ENCODE measurements at regions not wholly inside any gene's neighbourhood (a gene's known extent, or its start where the extent isn't known, plus 50 kb on each side); places are given as distances from the start of the nearest gene placed in this dataset.
A peak's percentile ranks its signal among the peaks of the same experiment; 100 is the strongest.

DNA sequence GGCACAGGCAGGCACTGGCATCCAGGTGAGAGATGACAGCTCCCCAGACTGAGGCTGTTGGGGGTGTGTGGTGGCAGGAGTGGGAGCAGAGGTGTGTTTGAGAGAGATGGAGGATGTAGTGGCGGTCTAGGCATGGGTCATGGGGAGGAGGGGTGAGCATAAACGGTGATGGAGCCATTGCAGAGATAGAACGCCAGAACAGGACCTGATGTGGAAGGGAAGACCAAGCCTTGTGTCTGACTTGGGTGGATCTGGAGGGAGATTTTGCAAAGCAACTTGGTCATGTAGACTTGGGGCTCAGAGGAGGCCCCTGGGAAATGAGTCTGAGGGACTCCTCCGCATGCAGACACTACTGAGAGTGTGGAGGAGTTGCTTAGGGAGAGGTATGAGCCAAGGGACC lies 50.0 kb upstream of the CLDN5 start:
- DNase-seq, result no peak

DNA sequence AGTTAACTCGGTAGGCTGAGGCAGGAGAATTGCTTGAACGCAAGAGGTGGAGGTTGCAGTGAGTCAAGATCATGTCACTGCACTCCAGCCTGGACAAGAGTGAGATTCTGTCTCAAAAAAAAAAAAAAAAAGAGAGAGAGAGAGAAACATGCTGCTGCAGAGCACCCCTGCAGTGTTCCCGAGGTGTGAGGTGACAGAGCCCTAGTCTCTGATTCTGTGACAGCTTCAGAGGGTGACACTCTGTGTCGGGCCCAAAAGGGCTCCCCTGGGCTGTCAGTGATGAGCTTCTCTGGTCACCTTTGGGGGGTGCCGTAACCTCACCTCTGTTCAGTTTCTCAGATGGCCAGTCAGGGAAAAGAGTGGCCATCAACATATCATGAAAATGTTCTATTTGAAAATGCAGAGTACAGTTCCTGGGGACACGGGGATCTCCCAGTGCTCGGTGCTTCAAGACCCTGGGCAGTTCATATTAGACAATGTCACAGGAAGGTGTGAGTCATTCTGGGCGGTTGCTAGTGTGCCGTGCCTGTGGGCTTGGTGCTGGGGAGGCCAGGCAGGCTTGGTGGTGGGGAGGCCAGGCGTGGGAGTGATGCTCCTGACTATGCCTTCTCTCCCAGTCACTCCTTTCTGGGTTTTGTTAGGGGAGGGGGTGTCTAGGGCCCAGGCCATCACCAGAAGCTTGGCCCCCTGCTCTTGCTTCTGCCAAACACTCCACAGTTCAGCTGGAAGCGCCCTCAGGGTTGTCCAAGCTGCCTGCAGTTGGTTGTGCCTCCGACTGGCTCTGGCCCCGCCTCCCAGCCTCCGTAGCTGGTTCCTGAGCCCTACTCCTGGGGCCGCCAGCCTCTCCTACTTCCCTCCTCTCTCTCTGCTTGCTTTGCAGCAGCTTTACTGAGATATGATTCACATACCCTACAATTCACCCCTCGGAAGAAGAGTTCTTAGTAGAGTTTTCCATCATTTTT lies 52.5 kb upstream of the CLDN5 start:
- DNase-seq, result peak; percentile 85

GRCh38 chr22:19577422-19577966 lies 53.3 kb upstream of the CLDN5 start:
- DNase-seq, result no peak

GRCh38 chr22:19578180-19579004 lies 54.2 kb upstream of the CLDN5 start:
- no peak for DNase-seq

DNA sequence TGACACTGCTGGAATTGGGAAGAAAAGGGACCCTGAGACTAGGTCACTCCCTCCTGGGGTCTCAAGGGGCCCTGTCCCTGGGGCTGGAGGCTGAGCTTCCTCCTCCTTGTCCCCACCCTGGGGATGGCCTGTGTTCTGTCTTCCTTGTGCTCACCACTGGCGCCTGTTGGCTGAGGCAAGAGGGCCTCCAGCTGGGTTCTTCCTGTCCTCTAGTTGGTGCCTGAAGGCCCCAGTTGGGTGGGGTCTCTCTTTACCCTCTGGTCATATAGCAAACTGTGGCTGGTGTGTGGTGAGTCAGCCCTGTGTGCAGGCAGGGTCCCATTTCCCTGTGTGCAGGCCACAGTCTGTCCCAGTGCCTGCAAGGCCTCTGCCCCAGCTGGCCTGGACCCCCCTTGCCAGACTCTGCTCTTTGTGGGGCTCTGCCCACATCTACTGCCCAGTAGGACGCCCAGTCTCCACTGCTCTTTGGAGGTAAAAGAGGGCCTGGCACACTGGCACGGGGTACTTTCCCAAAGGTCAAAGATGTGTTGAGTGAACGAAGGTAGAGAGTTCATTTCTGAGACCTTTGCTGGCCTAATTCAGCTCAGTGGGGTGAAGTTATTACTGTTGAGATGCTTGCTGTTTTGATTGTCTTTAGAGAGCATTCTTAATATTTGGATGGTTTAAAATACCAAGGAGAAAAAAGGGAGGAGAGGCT lies 55.1 kb upstream of the CLDN5 start:
- DNase-seq, result peak; percentile 19

DNA sequence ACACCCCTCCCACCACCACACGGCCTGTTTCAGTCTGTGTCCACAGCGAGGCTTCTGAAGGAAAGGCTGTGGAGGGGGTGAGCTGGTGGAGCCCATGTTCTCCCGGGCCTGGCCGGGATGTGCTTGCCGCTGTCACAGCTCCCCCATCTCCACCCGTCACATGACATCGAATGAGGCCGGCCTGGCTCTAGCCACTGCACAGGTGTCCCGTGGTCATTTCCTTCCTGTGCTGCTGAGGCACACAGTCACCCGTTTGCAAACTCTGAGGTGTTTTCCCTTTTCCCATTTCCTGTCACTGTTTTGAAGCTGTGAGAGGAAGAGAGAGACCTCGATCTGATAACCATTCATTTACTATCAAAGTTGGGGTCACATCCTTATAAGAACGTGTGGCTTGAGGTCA lies 55.7 kb upstream of the CLDN5 start:
- peak; percentile 51 for DNase-seq

DNA sequence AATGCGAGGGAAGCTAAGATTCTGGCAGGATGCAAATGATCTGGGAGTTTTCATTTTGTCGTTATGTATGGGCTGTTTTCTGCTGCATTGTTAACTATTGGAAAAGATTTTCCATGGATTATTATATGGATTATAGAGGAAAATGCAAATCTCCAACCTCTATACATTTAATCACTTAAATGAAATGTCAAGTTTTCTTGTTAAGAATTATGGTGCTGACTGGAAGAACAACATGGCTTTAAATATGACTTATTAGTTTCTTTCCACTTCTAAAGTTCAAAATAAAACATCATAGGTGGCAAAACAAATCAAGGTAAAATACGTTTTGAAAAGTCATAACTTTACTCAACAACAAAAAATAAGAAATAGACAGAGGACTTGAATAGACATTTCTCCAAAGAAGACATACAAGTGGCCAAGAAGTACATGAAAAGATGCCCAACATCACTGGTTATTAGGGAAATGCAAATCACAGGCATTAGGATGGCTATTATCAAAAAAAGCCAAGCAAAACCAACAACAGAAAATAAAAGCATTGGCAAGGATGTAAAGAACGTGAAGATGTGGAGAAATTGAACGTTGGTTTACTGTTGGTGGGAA lies 56.2 kb upstream of the CLDN5 start:
- no peak for DNase-seq

DNA sequence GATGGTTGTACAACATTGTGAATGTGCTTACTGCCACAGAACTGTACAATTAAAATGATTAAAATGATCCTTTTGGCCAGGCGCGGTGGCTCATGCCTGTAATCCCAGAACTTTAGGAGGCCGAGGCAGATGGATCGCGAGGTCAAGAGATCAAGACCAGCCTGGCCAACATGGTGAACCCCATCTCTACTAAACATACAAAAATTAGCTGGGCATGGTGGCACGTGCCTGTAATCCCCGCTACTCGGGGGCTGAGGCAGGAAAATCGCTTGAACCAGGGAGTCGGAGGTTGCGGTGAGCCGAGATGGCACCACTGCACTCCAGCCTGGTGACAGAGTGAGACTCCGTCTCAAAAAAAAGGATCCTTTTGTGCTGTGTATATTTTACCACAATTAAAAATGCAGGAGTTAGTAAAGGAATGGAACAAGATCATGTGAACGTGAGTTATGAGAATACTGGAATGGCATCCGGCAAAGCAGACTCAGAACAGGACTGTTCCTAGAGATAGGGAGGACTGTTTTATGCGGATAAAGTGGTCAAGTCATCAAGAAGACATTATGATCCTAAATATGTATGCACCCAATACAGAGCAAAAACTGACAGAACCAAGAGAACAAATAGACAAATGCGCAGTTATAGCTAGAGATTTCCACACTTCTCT lies 58.0 kb upstream of the CLDN5 start:
- no peak for DNase-seq

DNA sequence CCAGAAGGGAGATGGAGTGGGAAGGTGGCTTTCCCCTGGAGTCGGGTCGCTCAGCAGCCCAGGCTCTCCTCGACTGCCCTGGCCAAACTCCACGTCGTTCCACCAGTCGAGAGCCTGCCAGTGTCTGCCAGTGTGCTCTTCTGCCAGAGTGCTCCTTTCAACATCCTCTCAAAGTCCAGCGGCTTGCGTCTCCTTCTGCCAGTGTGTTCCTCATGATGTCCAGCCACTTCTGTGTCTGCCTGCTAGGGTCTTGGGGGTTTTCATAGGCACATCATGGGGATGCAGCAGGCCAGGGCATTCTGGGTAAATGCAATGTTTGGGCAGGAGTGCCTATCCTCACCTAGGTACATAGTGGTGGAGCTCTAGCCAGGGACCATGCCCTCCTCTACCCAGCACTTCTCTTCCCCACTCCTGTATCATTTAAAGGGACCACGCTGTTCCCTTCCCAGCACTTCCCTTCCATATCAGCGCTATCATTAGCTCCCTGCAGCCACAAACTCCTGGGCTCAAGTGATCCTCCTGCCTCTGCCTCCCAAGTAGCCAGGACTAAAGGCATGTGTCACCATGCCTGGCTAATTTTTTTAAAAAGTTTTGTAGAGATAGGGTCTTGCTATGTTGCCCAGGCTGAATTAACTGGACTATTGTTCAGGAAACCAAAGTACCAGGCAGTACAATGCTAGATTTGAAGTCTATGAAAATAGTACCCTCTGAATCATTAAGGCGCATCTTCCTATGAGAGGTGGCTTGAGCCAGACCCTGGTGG lies 62.9 kb upstream of the CLDN5 start:
- no peak for DNase-seq

DNA sequence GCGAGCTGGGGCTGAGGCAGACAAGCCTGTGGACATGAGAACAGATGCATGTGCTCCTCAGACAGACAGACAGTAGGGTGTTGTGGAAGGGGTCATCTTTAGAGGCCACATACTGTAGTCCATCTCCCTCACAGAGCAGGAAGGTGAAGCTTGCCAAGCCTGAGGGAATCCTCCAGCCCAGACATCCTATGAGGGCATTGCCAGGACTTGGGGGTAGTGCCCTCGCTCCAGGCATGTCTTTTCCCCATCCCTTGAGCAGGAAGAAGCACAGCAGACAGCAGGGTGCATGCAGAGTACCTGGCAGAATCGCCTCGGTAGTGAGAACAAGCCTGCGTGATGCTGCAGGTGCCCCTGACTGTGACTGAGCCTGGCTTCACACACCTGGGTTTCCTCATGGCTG lies 66.5 kb upstream of the CLDN5 start:
- no peak for DNase-seq

DNA sequence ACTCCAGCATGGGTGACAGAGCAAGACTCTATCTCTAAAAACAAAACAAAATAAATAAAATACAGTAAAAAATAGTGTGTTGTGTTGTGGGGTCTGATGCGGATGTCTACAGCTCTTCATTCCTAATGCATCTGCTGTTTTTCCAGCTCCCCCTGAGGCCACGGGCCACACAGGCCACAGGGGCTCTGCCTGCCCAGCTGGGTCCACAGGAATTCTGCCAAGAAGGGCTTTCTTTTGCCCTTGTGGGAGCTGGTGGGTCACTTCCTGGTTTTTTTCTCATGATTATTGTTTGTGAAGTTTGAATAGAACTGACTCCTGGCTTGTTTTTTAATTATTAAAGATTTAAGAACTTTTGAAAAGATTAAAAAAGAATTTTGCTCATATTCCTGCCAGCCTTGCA lies 67.4 kb upstream of the CLDN5 start:
- DNase-seq, result no peak

DNA sequence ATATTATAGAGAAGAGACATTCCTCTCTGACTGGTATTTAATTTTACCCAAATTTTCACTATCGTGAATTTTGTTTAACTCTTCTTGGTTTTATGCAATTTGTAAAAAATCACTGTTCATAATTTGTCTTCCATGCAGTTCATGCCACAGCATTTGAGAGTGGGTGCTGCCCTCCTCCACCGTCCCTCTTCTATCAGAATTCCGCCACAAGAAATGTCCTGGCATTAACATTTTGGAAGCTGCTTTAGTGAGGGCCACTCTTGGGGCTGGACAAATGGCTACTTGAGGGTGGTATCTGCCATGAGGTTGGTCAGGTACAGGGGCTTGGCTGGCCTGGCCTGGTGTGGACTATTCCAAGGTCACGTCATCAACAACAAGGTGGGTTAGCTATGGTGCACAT lies 68.3 kb upstream of the CLDN5 start:
- no peak for DNase-seq

GRCh38 chr22:19593991-19594569 lies 69.9 kb upstream of the CLDN5 start:
- no peak for DNase-seq

DNA sequence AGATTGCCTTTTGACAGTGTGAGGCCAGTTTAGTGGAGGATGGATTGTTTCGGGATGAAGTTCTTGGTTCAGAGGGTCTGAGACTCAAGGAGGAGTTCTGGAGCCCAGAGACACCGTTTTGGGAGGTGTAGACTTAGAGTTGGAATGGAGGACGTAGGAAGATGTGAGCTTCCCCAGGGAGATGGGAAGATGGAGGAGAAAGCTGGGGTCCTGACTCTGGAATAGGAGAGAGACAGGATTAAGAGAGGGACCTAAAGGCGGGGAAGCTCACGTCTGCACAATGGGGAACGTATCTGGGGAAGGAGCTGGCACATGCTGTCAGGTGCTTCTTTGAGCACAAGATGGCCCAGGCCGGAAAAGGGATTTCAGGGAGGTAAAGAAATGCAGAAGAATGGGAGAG lies 71.3 kb upstream of the CLDN5 start:
- DNase-seq, result no peak

DNA sequence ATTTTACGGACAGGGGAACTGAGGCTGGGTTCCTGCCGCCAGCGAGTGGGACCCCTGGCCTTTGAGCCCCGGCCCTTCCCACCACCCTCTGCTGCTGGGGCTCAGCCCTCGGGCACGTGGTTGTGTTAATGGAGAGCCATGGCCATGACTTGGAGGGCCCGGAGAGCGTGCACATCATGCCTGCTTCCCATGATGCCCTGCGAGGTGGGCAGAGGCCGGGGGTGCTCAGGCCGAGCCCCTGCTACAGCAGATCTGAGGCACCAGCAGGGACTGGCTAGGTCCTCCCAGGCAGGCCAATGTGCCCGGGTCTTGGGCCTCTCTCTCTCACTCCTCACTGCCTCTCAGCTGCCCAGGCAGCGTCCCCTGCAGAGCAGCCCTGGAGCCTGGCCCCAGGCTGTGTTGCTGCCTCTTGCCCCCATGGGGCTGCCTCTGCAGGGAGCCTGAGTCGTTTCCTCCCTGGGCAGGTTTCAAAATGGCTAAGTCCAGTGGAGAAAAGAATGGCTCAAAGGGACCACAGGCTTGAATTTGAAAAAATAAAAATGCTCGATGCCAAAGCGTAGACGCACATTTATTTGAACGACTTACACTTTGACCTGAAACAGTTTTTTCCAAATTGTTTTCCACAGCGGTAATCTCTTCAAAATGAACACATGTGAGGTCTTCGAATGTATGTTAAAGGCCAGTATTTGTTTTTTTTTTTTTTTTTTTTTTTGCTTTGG lies 72.6 kb upstream of the CLDN5 start:
- no peak for DNase-seq

GRCh38 chr22:19597399-19597735 lies 73.2 kb upstream of the CLDN5 start:
- DNase-seq, result peak; percentile 18

DNA sequence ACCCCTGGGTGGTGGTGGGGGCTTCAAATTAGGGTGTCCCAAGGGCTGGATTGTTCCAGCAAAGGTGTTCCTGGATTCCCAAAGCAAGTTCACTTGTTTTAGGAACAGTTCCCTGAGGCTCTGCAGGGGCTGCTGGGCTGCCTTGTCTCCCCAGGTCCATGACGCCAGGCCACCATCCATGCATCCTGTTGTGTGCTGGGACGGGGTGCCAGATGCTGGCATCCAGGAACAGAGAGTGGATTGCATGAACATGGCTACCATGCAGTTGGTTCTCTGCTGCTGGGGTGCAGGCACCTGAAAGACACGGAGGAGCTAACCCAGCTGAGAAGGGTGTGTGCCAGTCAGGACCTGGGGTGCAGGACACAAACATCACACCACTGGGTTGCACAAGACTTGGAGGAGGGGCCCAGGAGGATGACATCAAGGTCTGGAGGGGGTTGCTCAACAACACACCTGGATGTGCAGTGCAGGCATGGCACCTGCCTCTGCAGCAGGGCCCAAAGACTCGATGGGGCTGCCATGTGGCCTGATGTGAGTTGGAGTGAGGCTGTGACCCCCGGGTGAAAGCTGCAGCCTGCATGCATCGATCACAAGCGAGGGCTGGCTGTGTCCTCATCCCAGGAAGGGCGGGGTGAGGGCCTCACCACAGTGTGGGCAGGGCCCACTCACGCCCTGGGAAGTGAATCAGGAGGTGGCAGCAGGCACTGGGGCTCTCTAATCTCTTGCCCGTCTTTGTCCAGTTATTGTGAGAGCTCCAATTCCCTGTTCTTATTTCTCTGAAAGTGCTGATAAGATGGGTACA lies 74.0 kb upstream of the CLDN5 start:
- DNase-seq, result peak; percentile 40

DNA sequence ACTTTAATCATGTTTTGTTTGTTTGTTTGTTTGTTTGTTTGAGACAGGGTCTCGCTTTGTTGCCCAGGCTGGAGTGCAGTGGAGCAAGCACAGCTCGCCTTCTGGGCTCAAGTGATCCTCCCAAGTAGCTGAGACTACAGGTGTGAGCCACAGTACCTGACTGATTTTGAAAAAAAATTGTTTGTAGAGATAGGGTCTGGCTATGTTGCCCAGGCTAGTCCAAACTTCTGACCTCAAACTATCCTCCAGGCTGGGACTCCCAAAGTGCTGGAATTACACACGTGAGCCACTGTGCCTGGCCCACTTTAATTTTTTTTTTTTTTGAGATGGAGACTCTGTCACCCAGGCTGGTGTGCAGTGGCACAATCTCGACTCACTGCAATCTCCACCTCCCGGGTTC lies 74.8 kb upstream of the CLDN5 start:
- DNase-seq, result no peak

GRCh38 chr22:19599626-19600243 lies 75.5 kb upstream of the CLDN5 start:
- DNase-seq, result no peak
